ENCODE measurements at regions not wholly inside any gene's neighbourhood (a gene's known extent, or its start where the extent isn't known, plus 50 kb on each side); places are given as distances from the start of the nearest gene placed in this dataset.
"Not testable (repeated sequence)": the region's sequence is repeated elsewhere in the genome, so short reads cannot be mapped to it uniquely, and the experiment has no call there.

GRCh38 chr1:192880231-192880630 is 71.4 kb downstream of the RGS2 start:
- no peak overlapping the region for H3K27ac ChIP-seq (ENCODE audit: low read length)
- no peaks in the 10 kb centered on the region for H3K27me3 ChIP-seq (ENCODE audit: control insufficient read depth, insufficient read depth, low read length)
- no peaks in the 10 kb centered on the region for H3K36me3 ChIP-seq (ENCODE audit: control insufficient read depth, insufficient read depth, low read length)
- no peak for DNase-seq
- WGBS (ENCODE audit: insufficient coverage) = 60% methylated on average over 1 of the region's 1 CpG
- no peaks in the 10 kb centered on the region for H3K9me3 ChIP-seq (replicated peaks; ENCODE audit: control insufficient read depth, low read depth, low read length)
- H3K4me3 ChIP-seq (ENCODE audit: low read length) = no peak overlapping the region
- peaks cover 6% of the 10 kb centered on the region for H3K4me1 ChIP-seq (ENCODE audit: control insufficient read depth, insufficient read depth, low read length)

DNA sequence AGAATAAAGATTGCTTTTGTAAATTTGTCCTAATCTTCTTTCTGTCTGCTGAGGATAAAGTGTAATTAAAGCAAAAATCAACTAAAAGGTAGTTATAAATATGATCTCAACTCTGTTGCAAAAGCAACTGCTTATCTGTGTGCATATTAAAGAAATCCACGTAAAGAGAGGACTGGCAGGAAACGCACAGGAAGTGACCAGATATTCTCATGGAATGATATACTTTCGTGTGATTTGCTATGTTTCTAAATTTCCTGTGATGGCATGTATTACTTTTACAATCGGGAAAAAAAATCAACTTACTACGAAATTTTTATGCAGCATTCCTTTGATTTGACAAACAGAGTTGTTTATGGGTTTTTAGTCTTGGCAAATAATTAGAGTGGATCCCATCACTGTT is 75.4 kb downstream of the RGS2 start:
- no peaks in the 10 kb centered on the region for H3K4me1 ChIP-seq (ENCODE audit: control insufficient read depth, insufficient read depth, low read length)
- H3K36me3 ChIP-seq (ENCODE audit: control insufficient read depth, insufficient read depth, low read length) = no peaks in the 10 kb centered on the region
- H3K27ac ChIP-seq (ENCODE audit: low read length) = no peak overlapping the region
- WGBS (ENCODE audit: insufficient coverage) = no CpG with 5 or more reads among the region's 5 CpGs
- H3K27me3 ChIP-seq (ENCODE audit: control insufficient read depth, insufficient read depth, low read length) = no peaks in the 10 kb centered on the region
- DNase-seq = no peak
- H3K4me3 ChIP-seq (ENCODE audit: low read length) = no peak overlapping the region
- no peaks in the 10 kb centered on the region for H3K9me3 ChIP-seq (replicated peaks; ENCODE audit: control insufficient read depth, low read depth, low read length)

- not testable (repeated sequence) for H3K36me3 ChIP-seq (ENCODE audit: control insufficient read depth, insufficient read depth, low read length); H3K4me3 ChIP-seq (ENCODE audit: low read length); DNase-seq; H3K9me3 ChIP-seq (replicated peaks; ENCODE audit: control insufficient read depth, low read depth, low read length); H3K4me1 ChIP-seq (ENCODE audit: control insufficient read depth, insufficient read depth, low read length); H3K27ac ChIP-seq (ENCODE audit: low read length); H3K27me3 ChIP-seq (ENCODE audit: control insufficient read depth, insufficient read depth, low read length)
- WGBS (ENCODE audit: insufficient coverage) = 60% methylated on average over 1 of the region's 3 CpGs
Observed at GRCh38 chr1:192885387-192885786, 76.5 kb downstream of the RGS2 start.

GRCh38 chr1:192887426-192887825 is 78.6 kb downstream of the RGS2 start:
- Histone ChIP-seq H3K4me1 (ENCODE audit: control insufficient read depth, insufficient read depth, low read length) (no peaks in the 10 kb centered on the region), H3K9me3 (replicated peaks; ENCODE audit: control insufficient read depth, low read depth, low read length) (no peaks in the 10 kb centered on the region), H3K4me3 (ENCODE audit: low read length) (no peak overlapping the region), H3K27ac (ENCODE audit: low read length) (no peak overlapping the region), H3K27me3 (ENCODE audit: control insufficient read depth, insufficient read depth, low read length) (no peaks in the 10 kb centered on the region), H3K36me3 (ENCODE audit: control insufficient read depth, insufficient read depth, low read length) (no peaks in the 10 kb centered on the region)
- no peak for DNase-seq
- no CpG with 5 or more reads among the region's 4 CpGs for WGBS (ENCODE audit: insufficient coverage)

DNA sequence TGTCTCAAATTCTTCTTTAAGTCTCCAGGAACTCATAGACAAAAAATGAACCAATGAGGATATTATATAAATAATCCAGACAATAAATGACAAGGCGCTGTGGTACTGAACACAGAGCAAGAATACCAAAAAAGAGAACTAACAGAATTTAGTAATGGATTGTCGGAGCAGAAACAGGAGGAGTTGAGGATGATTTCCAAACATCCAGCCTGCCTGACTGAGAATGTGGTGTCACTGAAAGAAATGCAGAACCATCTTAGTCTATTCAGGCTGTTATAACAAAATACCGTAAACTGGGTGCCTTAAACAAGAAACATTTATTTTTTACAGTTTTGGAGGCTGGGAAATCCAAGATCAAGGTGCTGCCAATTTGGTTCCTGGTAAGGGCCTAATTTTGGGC is 79.7 kb downstream of the RGS2 start:
- Histone ChIP-seq H3K36me3 (ENCODE audit: control insufficient read depth, insufficient read depth, low read length) (no peaks in the 10 kb centered on the region), H3K9me3 (replicated peaks; ENCODE audit: control insufficient read depth, low read depth, low read length) (no peaks in the 10 kb centered on the region), H3K27ac (ENCODE audit: low read length) (no peak overlapping the region), H3K27me3 (ENCODE audit: control insufficient read depth, insufficient read depth, low read length) (no peaks in the 10 kb centered on the region), H3K4me3 (ENCODE audit: low read length) (no peak overlapping the region), H3K4me1 (ENCODE audit: control insufficient read depth, insufficient read depth, low read length) (no peaks in the 10 kb centered on the region)
- 100% methylated on average over 1 of the region's 3 CpGs for WGBS (ENCODE audit: insufficient coverage)
- no peak for DNase-seq

- Histone ChIP-seq H3K9me3 (replicated peaks; ENCODE audit: control insufficient read depth, low read depth, low read length) (no peaks in the 10 kb centered on the region), H3K27ac (ENCODE audit: low read length) (no peak overlapping the region), H3K4me1 (ENCODE audit: control insufficient read depth, insufficient read depth, low read length) (no peaks in the 10 kb centered on the region), H3K4me3 (ENCODE audit: low read length) (no peak overlapping the region), H3K36me3 (ENCODE audit: control insufficient read depth, insufficient read depth, low read length) (no peaks in the 10 kb centered on the region), H3K27me3 (ENCODE audit: control insufficient read depth, insufficient read depth, low read length) (no peaks in the 10 kb centered on the region)
- DNase-seq = no peak
- WGBS (ENCODE audit: insufficient coverage) = no CpG with 5 or more reads among the region's 4 CpGs
Observed at GRCh38 chr1:192889082-192889481, 80.2 kb downstream of the RGS2 start.

- 100% methylated on average over 1 of the region's 3 CpGs for WGBS (ENCODE audit: insufficient coverage)
- Histone ChIP-seq H3K4me1 (ENCODE audit: control insufficient read depth, insufficient read depth, low read length) (no peaks in the 10 kb centered on the region), H3K27ac (ENCODE audit: low read length) (no peak overlapping the region), H3K36me3 (ENCODE audit: control insufficient read depth, insufficient read depth, low read length) (no peaks in the 10 kb centered on the region), H3K27me3 (ENCODE audit: control insufficient read depth, insufficient read depth, low read length) (no peaks in the 10 kb centered on the region), H3K9me3 (replicated peaks; ENCODE audit: control insufficient read depth, low read depth, low read length) (no peaks in the 10 kb centered on the region), H3K4me3 (ENCODE audit: low read length) (no peak overlapping the region)
- DNase-seq = no peak
Observed at GRCh38 chr1:192890134-192890533, 81.3 kb downstream of the RGS2 start.

- no peak for DNase-seq
- Histone ChIP-seq H3K27me3 (ENCODE audit: control insufficient read depth, insufficient read depth, low read length) (no peaks in the 10 kb centered on the region), H3K36me3 (ENCODE audit: control insufficient read depth, insufficient read depth, low read length) (no peaks in the 10 kb centered on the region), H3K9me3 (replicated peaks; ENCODE audit: control insufficient read depth, low read depth, low read length) (no peaks in the 10 kb centered on the region), H3K4me1 (ENCODE audit: control insufficient read depth, insufficient read depth, low read length) (no peaks in the 10 kb centered on the region), H3K4me3 (ENCODE audit: low read length) (no peak overlapping the region), H3K27ac (ENCODE audit: low read length) (no peak overlapping the region)
- WGBS (ENCODE audit: insufficient coverage) = no CpG with 5 or more reads among the region's 1 CpG
Observed at GRCh38 chr1:192892934-192893333, 84.1 kb downstream of the RGS2 start.

- not testable (repeated sequence) for H3K27me3 ChIP-seq (ENCODE audit: control insufficient read depth, insufficient read depth, low read length); H3K4me3 ChIP-seq (ENCODE audit: low read length); H3K9me3 ChIP-seq (replicated peaks; ENCODE audit: control insufficient read depth, low read depth, low read length); H3K27ac ChIP-seq (ENCODE audit: low read length); H3K36me3 ChIP-seq (ENCODE audit: control insufficient read depth, insufficient read depth, low read length); DNase-seq; H3K4me1 ChIP-seq (ENCODE audit: control insufficient read depth, insufficient read depth, low read length)
- WGBS (ENCODE audit: insufficient coverage) = 85% methylated on average over 10 of the region's 10 CpGs
Observed at GRCh38 chr1:192895487-192895886, 86.6 kb downstream of the RGS2 start.

- Histone ChIP-seq H3K27me3 (ENCODE audit: control insufficient read depth, insufficient read depth, low read length) (no peaks in the 10 kb centered on the region), H3K4me1 (ENCODE audit: control insufficient read depth, insufficient read depth, low read length) (no peaks in the 10 kb centered on the region), H3K36me3 (ENCODE audit: control insufficient read depth, insufficient read depth, low read length) (no peaks in the 10 kb centered on the region), H3K4me3 (ENCODE audit: low read length) (no peak overlapping the region), H3K27ac (ENCODE audit: low read length) (no peak overlapping the region), H3K9me3 (replicated peaks; ENCODE audit: control insufficient read depth, low read depth, low read length) (no peaks in the 10 kb centered on the region)
- DNase-seq = no peak
Observed at GRCh38 chr1:192896376-192896775, 87.5 kb downstream of the RGS2 start.

GRCh38 chr1:192901500-192901899 is 92.7 kb downstream of the RGS2 start:
- Histone ChIP-seq H3K27ac (ENCODE audit: low read length) (no peak overlapping the region), H3K9me3 (replicated peaks; ENCODE audit: control insufficient read depth, low read depth, low read length) (no peaks in the 10 kb centered on the region), H3K27me3 (ENCODE audit: control insufficient read depth, insufficient read depth, low read length) (no peaks in the 10 kb centered on the region), H3K36me3 (ENCODE audit: control insufficient read depth, insufficient read depth, low read length) (no peaks in the 10 kb centered on the region), H3K4me3 (ENCODE audit: low read length) (no peak overlapping the region), H3K4me1 (ENCODE audit: control insufficient read depth, insufficient read depth, low read length) (peaks cover 5% of the 10 kb centered on the region)
- WGBS (ENCODE audit: insufficient coverage) = no CpG with 5 or more reads among the region's 1 CpG
- peak; percentile 18 for DNase-seq

Data from muscle of leg (tissue), 3 donors.